ENCODE measurements at regions not wholly inside any gene's neighbourhood (a gene's known extent, or its start where the extent isn't known, plus 50 kb on each side); places are given as distances from the start of the nearest gene placed in this dataset.

- DNase-seq (ENCODE audit: low read depth in 2 of 3, low spot score in 2 of 3), result no peak
Observed at GRCh38 chr6:147061252-147061651, 143.0 kb upstream of the STXBP5 start.

GRCh38 chr6:147063469-147064031 is 140.7 kb upstream of the STXBP5 start:
- DNase-seq (ENCODE audit: low read depth in 2 of 3, low spot score in 2 of 3), result no peak

GRCh38 chr6:147065786-147066185 is 138.4 kb upstream of the STXBP5 start:
- no peak for DNase-seq (ENCODE audit: low read depth in 2 of 3, low spot score in 2 of 3)

- DNase-seq (ENCODE audit: low read depth in 2 of 3, low spot score in 2 of 3), result no peak
Observed at GRCh38 chr6:147067184-147067583, 137.0 kb upstream of the STXBP5 start.

GRCh38 chr6:147071776-147072175 is 132.4 kb upstream of the STXBP5 start:
- DNase-seq (ENCODE audit: low read depth in 2 of 3, low spot score in 2 of 3), result peak in 2 of 3 donors; percentile 9 to 70

- DNase-seq (ENCODE audit: low read depth in 2 of 3, low spot score in 2 of 3), result no peak
Observed at GRCh38 chr6:147075381-147075780, 128.8 kb upstream of the STXBP5 start.

- DNase-seq (ENCODE audit: low read depth in 2 of 3, low spot score in 2 of 3), result no peak
Observed at GRCh38 chr6:147077251-147077650, 127.0 kb upstream of the STXBP5 start.

GRCh38 chr6:147078106-147078505 is 126.1 kb upstream of the STXBP5 start:
- no peak for DNase-seq (ENCODE audit: low read depth in 2 of 3, low spot score in 2 of 3)

GRCh38 chr6:147078602-147079001 is 125.6 kb upstream of the STXBP5 start:
- DNase-seq (ENCODE audit: low read depth in 2 of 3, low spot score in 2 of 3), result no peak

GRCh38 chr6:147080225-147080624 is 124.0 kb upstream of the STXBP5 start:
- DNase-seq (ENCODE audit: low read depth in 2 of 3, low spot score in 2 of 3), result no peak

GRCh38 chr6:147081076-147081609 is 123.1 kb upstream of the STXBP5 start:
- DNase-seq (ENCODE audit: low read depth in 2 of 3, low spot score in 2 of 3), result no peak

GRCh38 chr6:147087641-147088040 is 116.6 kb upstream of the STXBP5 start:
- no peak for DNase-seq (ENCODE audit: low read depth in 2 of 3, low spot score in 2 of 3)

- no peak for DNase-seq (ENCODE audit: low read depth in 2 of 3, low spot score in 2 of 3)
Observed at GRCh38 chr6:147088861-147089260, 115.4 kb upstream of the STXBP5 start.

- DNase-seq (ENCODE audit: low read depth in 2 of 3, low spot score in 2 of 3), result no peak
Observed at GRCh38 chr6:147095316-147095715, 108.9 kb upstream of the STXBP5 start.

GRCh38 chr6:147099974-147100373 is 104.2 kb upstream of the STXBP5 start:
- DNase-seq (ENCODE audit: low read depth in 2 of 3, low spot score in 2 of 3), result no peak

GRCh38 chr6:147103007-147103406 is 101.2 kb upstream of the STXBP5 start:
- no peak for DNase-seq (ENCODE audit: low read depth in 2 of 3, low spot score in 2 of 3)

- peak in 1 of 3 donors; percentile 6 for DNase-seq (ENCODE audit: low read depth in 2 of 3, low spot score in 2 of 3)
Observed at GRCh38 chr6:147103694-147104093, 100.5 kb upstream of the STXBP5 start.

GRCh38 chr6:147105786-147106185 is 98.4 kb upstream of the STXBP5 start:
- no peak for DNase-seq (ENCODE audit: low read depth in 2 of 3, low spot score in 2 of 3)

- DNase-seq (ENCODE audit: low read depth in 2 of 3, low spot score in 2 of 3), result no peak
Observed at GRCh38 chr6:147106759-147107401, 97.3 kb upstream of the STXBP5 start.

GRCh38 chr6:147108259-147108910 is 95.8 kb upstream of the STXBP5 start:
- DNase-seq (ENCODE audit: low read depth in 2 of 3, low spot score in 2 of 3), result no peak

- DNase-seq (ENCODE audit: low read depth in 2 of 3, low spot score in 2 of 3), result peak in 1 of 3 donors; percentile 5
Observed at GRCh38 chr6:147109707-147110106, 94.5 kb upstream of the STXBP5 start.

- no peak for DNase-seq (ENCODE audit: low read depth in 2 of 3, low spot score in 2 of 3)
Observed at GRCh38 chr6:147116056-147116455, 88.2 kb upstream of the STXBP5 start.

Data from hematopoietic multipotent progenitor cell (in vitro differentiated cells).